HG03060 (cell line): ENCODE measurements at regions not wholly inside any gene's neighbourhood (a gene's known extent, or its start where the extent isn't known, plus 50 kb on each side); places are given as distances from the start of the nearest gene placed in this dataset.

ENCODE experiments used
- ATAC-seq: cut with Tn5 transposase; IDR thresholded peaks from one replicate; pipeline ENCODE4 v1.9.1; 2021; ENCODE audit warnings: low read depth, moderate number of reproducible peaks; ENCODE audit not compliant: unreplicated experiment

- ATAC-seq: no peak
Observed at GRCh38 chr2:9681427-9681817, 50.6 kb upstream of the YWHAQ start.

- no peak for ATAC-seq
Observed at GRCh38 chr2:9685637-9686036, 54.8 kb upstream of the YWHAQ start.

GRCh38 chr2:9686061-9686460 is 55.3 kb upstream of the YWHAQ start:
- ATAC-seq: no peak

- ATAC-seq: no peak
Observed at GRCh38 chr2:9690252-9690651, 59.5 kb upstream of the YWHAQ start.

GRCh38 chr2:9690716-9691498 is 60.1 kb upstream of the YWHAQ start:
- ATAC-seq: no peak

GRCh38 chr2:9692456-9693195 is 61.8 kb upstream of the YWHAQ start:
- no peak for ATAC-seq

- ATAC-seq: no peak
Observed at GRCh38 chr2:9693196-9693491, 62.3 kb upstream of the YWHAQ start.

- no peak for ATAC-seq
Observed at GRCh38 chr2:9693646-9694045, 62.8 kb upstream of the YWHAQ start.

GRCh38 chr2:9694661-9695234 is 64.0 kb upstream of the YWHAQ start:
- no peak for ATAC-seq

- ATAC-seq: no peak
Observed at GRCh38 chr2:9695941-9696340, 65.1 kb upstream of the YWHAQ start.

- ATAC-seq: no peak
Observed at GRCh38 chr2:9696731-9697130, 65.9 kb upstream of the YWHAQ start.

GRCh38 chr2:9697909-9698308 is 67.1 kb upstream of the YWHAQ start:
- no peak for ATAC-seq

GRCh38 chr2:9699139-9700108 is 68.6 kb upstream of the YWHAQ start:
- no peak for ATAC-seq

GRCh38 chr2:9700109-9700495 is 69.3 kb upstream of the YWHAQ start:
- no peak for ATAC-seq

- ATAC-seq: no peak
Observed at GRCh38 chr2:9702604-9703084, 71.8 kb upstream of the YWHAQ start.

GRCh38 chr2:9703085-9703678 is 72.4 kb upstream of the YWHAQ start:
- ATAC-seq: no peak

- ATAC-seq: no peak
Observed at GRCh38 chr2:9703701-9704221, 73.0 kb upstream of the YWHAQ start.

- no peak for ATAC-seq
Observed at GRCh38 chr2:9704600-9704999, 73.8 kb upstream of the YWHAQ start.

GRCh38 chr2:9705196-9705595 is 74.4 kb upstream of the YWHAQ start:
- ATAC-seq: no peak

GRCh38 chr2:9707008-9707407 is 76.2 kb upstream of the YWHAQ start:
- ATAC-seq: no peak
